H1 (cell line): ENCODE measurements at regions not wholly inside any gene's neighbourhood (a gene's known extent, or its start where the extent isn't known, plus 50 kb on each side); places are given as distances from the start of the nearest gene placed in this dataset.

Experiments
- JUN ChIP-seq: IDR thresholded peaks from 2 replicates; pipeline ENCODE4 v1.6.1; 2011; ENCODE audit warnings: low read depth, mild to moderate bottlenecking, improper control_type of control experiment, low read length
- TF ChIP-seq, protein P1 (sequence below), 3 experiments: IDR thresholded peaks; 1 replicate in 2 of 3; 2 replicates in 1 of 3; pipeline versions ENCODE4 v1.5.1 to v1.6.1; 2011; ENCODE audit warnings: low read length in 3 of 3, mild to moderate bottlenecking in 3 of 3, inconsistent platforms in 2 of 3, low read depth in 1 of 3, moderate library complexity in 1 of 3; ENCODE audit not compliant: insufficient read depth in 1 of 3; ENCODE audit errors: control extremely low read depth in 1 of 3

DNA sequence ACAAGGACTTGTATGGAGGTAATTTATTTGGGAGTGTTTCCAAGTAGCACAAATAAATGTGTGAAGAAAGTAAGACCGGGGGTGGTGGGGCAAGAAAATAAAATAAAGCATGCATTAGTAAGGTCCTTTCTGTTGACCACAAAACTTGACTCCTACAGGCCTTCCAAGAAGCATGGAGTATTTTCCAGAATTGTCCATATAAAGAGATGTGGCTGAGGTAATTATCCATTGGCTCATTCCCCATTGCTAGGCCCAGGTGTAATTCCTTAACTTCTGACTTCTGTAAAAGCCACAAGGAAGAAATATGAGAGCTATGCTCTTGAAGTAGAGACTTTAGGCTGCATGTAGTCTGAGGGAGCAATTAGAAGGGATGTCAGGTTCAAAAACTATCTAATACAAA is 430.5 kb upstream of the PABPC4L start:
- no peak for TF ChIP-seq JUN
- TF ChIP-seq, protein P1, sequence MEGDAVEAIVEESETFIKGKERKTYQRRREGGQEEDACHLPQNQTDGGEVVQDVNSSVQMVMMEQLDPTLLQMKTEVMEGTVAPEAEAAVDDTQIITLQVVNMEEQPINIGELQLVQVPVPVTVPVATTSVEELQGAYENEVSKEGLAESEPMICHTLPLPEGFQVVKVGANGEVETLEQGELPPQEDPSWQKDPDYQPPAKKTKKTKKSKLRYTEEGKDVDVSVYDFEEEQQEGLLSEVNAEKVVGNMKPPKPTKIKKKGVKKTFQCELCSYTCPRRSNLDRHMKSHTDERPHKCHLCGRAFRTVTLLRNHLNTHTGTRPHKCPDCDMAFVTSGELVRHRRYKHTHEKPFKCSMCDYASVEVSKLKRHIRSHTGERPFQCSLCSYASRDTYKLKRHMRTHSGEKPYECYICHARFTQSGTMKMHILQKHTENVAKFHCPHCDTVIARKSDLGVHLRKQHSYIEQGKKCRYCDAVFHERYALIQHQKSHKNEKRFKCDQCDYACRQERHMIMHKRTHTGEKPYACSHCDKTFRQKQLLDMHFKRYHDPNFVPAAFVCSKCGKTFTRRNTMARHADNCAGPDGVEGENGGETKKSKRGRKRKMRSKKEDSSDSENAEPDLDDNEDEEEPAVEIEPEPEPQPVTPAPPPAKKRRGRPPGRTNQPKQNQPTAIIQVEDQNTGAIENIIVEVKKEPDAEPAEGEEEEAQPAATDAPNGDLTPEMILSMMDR (IDR thresholded peaks at IDR 0.05; ENCODE audit: control extremely low read depth in 1 of 3, insufficient read depth in 1 of 3, low read depth in 1 of 3, low read length in 3 of 3), result no peak
